ENCODE measurements at regions not wholly inside any gene's neighbourhood (a gene's known extent, or its start where the extent isn't known, plus 50 kb on each side); places are given as distances from the start of the nearest gene placed in this dataset.
A peak's percentile ranks its signal among the peaks of the same experiment; 100 is the strongest.
"Not testable (repeated sequence)": the region's sequence is repeated elsewhere in the genome, so short reads cannot be mapped to it uniquely, and the experiment has no call there.

DNA sequence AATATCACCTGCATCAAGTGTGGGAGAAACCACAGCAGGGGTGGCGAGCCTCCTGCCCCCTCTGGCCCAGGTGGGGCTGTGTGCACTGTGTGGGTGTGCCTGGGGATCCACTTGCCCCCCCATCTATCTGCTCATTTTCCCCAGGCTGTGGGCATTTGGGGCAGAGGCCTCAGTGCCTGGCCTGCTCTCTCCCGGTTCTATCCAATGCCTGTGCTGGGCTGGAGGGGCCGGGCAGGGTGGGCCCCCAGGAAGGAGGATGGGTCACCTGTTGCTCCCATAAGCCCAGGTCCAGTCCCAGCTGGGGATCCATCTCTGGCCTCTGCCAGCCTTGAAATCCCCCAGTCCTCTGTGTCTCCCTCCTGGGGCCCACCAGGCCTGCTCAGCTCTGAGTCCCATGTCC is 105.6 kb downstream of the TMEM121 start:
- FAIRE-seq: no peak
- no peaks in the 10 kb centered on the region for H3K36me3 ChIP-seq
- TF ChIP-seq, protein P1, sequence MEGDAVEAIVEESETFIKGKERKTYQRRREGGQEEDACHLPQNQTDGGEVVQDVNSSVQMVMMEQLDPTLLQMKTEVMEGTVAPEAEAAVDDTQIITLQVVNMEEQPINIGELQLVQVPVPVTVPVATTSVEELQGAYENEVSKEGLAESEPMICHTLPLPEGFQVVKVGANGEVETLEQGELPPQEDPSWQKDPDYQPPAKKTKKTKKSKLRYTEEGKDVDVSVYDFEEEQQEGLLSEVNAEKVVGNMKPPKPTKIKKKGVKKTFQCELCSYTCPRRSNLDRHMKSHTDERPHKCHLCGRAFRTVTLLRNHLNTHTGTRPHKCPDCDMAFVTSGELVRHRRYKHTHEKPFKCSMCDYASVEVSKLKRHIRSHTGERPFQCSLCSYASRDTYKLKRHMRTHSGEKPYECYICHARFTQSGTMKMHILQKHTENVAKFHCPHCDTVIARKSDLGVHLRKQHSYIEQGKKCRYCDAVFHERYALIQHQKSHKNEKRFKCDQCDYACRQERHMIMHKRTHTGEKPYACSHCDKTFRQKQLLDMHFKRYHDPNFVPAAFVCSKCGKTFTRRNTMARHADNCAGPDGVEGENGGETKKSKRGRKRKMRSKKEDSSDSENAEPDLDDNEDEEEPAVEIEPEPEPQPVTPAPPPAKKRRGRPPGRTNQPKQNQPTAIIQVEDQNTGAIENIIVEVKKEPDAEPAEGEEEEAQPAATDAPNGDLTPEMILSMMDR (IDR thresholded peaks at IDR 0.05): no peak

GRCh38 chr14:105633596-105633995 is 107.2 kb downstream of the TMEM121 start:
- H3K36me3 ChIP-seq; H3K4me1 ChIP-seq; H3K4me3 ChIP-seq; ATAC-seq; FAIRE-seq; H3K9me3 ChIP-seq; DNase-seq; intact Hi-C loops (cut with DNase I); H3K27me3 ChIP-seq; H3K27ac ChIP-seq: not testable (repeated sequence)
- WGBS, 2 donors: 51 to 64% methylated on average over 7 of the region's 7 CpGs

More for the DNA sequence above, 105.6 kb downstream of the TMEM121 start:
- DNase-seq (no peak), ATAC-seq (no peak)
- Histone ChIP-seq H3K4me3 (no peak overlapping the region), H3K27me3 (no peaks in the 10 kb centered on the region), H3K4me1 (no peaks in the 10 kb centered on the region), H3K27ac (no peak overlapping the region), H3K9me3 (no peaks in the 10 kb centered on the region)
- 64 to 78% methylated on average over 3 of the region's 3 CpGs for WGBS, 2 donors
- intact Hi-C loops (cut with DNase I): no loop called here

- DNase-seq (no peak), FAIRE-seq (no peak), ATAC-seq (no peak)
- no peaks in the 10 kb centered on the region for H3K36me3 ChIP-seq
- intact Hi-C loops (cut with DNase I): no loop called here
- H3K27ac ChIP-seq: no peak overlapping the region
- H3K4me3 ChIP-seq: no peak overlapping the region
- H3K27me3 ChIP-seq: no peaks in the 10 kb centered on the region
- TF ChIP-seq, protein P1 (IDR thresholded peaks at IDR 0.05): no peak
- no peaks in the 10 kb centered on the region for H3K9me3 ChIP-seq
- no peaks in the 10 kb centered on the region for H3K4me1 ChIP-seq
- 60 to 77% methylated on average over 4 to 7 of the region's 22 CpGs for WGBS, 2 donors
Observed at GRCh38 chr14:105635560-105635959, 109.2 kb downstream of the TMEM121 start.

DNA sequence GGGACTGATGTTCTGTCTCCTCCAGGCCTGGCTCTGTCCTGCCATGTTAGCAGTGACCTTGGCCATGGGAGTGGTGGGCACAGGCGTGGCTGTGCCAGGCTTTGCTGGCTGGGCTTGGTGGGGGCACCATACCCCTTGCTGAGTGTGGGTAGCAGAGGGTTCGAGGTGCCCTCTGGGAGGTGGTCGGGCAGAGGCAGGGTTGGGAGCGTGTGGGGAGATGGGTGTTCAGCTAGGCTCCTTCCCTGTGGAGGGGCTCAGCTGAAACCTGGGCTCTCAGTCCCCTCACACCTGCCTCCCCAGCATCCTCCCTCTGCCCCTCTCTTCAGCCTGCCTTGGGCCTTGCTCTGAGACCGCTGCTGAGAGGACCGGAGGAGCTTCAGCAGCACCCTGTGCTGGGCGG is 109.6 kb downstream of the TMEM121 start:
- H3K27ac ChIP-seq; H3K9me3 ChIP-seq; FAIRE-seq; H3K4me3 ChIP-seq; H3K36me3 ChIP-seq; H3K27me3 ChIP-seq; ATAC-seq; H3K4me1 ChIP-seq; intact Hi-C loops (cut with DNase I): not testable (repeated sequence)
- peak in 1 of 6 donors; percentile 39 for DNase-seq
- 53 to 60% methylated on average over 3 of the region's 7 CpGs for WGBS, 2 donors

GRCh38 chr14:105636935-105637334 is 110.6 kb downstream of the TMEM121 start:
- no peaks in the 10 kb centered on the region for H3K9me3 ChIP-seq
- WGBS, 2 donors: 68% methylated on average over 4 of the region's 4 CpGs; no CpG with 5 or more reads in 1 of the 2 donors
- no peaks in the 10 kb centered on the region for H3K4me1 ChIP-seq
- intact Hi-C loops (cut with DNase I): no loop called here
- H3K4me3 ChIP-seq: no peak overlapping the region
- no peak for DNase-seq
- H3K27ac ChIP-seq: no peak overlapping the region
- TF ChIP-seq, protein P1 (IDR thresholded peaks at IDR 0.05): no peak
- no peak for FAIRE-seq
- H3K36me3 ChIP-seq: no peaks in the 10 kb centered on the region
- ATAC-seq: no peak
- no peaks in the 10 kb centered on the region for H3K27me3 ChIP-seq

GRCh38 chr14:105637345-105637744 is 111.0 kb downstream of the TMEM121 start:
- FAIRE-seq; H3K36me3 ChIP-seq; H3K27ac ChIP-seq; H3K4me1 ChIP-seq; H3K27me3 ChIP-seq; H3K9me3 ChIP-seq; ATAC-seq; DNase-seq; intact Hi-C loops (cut with DNase I); H3K4me3 ChIP-seq: not testable (repeated sequence)
- WGBS, 2 donors: 57 to 62% methylated on average over 2 to 8 of the region's 10 CpGs

DNA sequence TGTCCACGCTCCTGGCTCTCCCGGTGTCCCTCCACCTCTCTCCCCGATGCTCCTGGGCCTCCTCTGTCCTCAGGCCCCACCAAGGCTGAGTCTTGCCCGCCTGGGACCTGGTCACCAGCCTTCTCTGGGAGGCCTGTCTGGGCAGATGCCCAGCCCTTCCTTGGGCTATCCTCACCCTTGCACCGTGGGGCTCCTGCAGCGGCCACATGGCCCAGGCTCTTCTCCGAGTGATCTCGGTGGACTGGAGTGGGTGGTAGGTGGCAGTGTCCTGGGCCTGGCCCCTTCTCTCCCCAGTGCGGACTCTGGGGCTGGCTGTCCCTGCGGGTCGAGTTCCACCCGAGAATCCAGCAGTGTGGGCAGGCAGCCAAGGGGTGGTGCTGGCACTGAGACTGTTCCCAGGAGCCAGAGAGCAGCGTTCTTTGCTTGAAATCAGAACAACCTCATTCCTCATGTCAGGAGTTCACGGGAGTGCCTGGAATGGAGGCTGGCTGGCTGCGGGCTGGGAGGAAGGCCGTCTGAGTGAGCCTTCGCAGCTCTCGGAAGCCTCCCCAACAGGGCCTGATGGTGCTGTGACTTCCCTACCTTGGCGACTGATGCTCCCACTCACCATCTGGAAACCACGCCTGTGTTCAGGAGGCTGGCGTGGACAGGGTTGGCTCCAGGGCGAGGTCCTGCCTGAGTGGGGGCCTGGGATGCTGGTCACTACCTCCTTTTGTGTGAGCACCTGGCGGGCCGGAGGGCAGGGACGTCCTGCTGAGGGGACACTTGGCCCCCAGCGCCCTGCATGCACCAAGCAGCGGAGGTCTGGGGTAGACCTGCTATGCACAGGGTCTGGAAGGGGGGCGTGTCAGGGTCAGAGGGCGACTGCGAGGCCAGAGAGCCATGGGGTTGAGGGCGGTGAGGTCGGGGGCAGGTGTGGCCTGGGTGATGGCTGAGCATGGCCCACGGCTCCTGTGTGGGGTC is 113.9 kb downstream of the TMEM121 start:
- 49 to 68% methylated on average over 17 to 28 of the region's 33 CpGs for WGBS, 2 donors
- H3K9me3 ChIP-seq; FAIRE-seq; H3K27ac ChIP-seq; intact Hi-C loops (cut with DNase I); ATAC-seq; H3K27me3 ChIP-seq; H3K4me1 ChIP-seq; H3K36me3 ChIP-seq; H3K4me3 ChIP-seq: not testable (repeated sequence)
- peak in 2 of 6 donors; percentile 7 to 55 for DNase-seq
